ENCODE measurements at regions not wholly inside any gene's neighbourhood (a gene's known extent, or its start where the extent isn't known, plus 50 kb on each side); places are given as distances from the start of the nearest gene placed in this dataset.

DNA sequence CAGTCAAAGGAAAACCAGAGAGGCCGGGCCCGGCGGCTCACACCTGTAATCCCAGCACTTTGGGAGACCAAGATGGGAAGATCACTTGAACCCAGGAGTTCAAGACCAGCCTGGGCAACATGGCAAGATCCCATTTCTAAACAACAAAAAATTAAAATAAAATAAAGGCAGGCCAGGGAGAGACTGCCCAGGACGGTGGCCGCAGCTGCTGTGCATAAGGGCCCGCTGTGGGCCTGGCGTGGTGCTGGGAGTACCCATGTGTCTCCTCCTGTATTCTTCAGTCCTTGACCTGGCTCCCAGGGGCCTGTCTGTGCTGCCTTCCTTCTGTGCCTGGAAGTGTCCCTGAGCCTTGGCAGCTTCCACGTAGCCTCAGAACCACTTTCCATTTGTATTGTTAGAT lies 56.8 kb upstream of the CNOT6 start:
- no peak overlapping the region for H3K4me3 Mint-ChIP-seq
- no peak overlapping the region for H3K27ac ChIP-seq (ENCODE audit: low read depth, low read length)
- no peaks in the 10 kb centered on the region for H3K36me3 Mint-ChIP-seq (ENCODE audit: low read depth)
- H3K9me3 Mint-ChIP-seq, result peaks cover 20% of the 10 kb centered on the region
- no peak overlapping the region for H3K27ac Mint-ChIP-seq
- no peaks in the 10 kb centered on the region for H3K4me1 Mint-ChIP-seq
- WGBS, 2 experiments (ENCODE audit: insufficient coverage in 1 of 2, insufficient read length in 1 of 2), result 87 to 95% methylated on average over 6 to 8 of the region's 8 CpGs
- H3K4me3 ChIP-seq (ENCODE audit: low read length), result no peak overlapping the region
- H3K27me3 Mint-ChIP-seq (ENCODE audit: insufficient read depth), result peaks cover under 1% of the 10 kb centered on the region
- H3K36me3 ChIP-seq (ENCODE audit: control insufficient read depth, insufficient read depth, low read length), result no peaks in the 10 kb centered on the region
- H3K4me1 ChIP-seq (ENCODE audit: control insufficient read depth, insufficient read depth, low read length), result no peaks in the 10 kb centered on the region
- H3K27me3 ChIP-seq (ENCODE audit: control insufficient read depth, insufficient read depth, low read length, poor library complexity, severe bottlenecking), result no peaks in the 10 kb centered on the region
- TF ChIP-seq, protein P1, sequence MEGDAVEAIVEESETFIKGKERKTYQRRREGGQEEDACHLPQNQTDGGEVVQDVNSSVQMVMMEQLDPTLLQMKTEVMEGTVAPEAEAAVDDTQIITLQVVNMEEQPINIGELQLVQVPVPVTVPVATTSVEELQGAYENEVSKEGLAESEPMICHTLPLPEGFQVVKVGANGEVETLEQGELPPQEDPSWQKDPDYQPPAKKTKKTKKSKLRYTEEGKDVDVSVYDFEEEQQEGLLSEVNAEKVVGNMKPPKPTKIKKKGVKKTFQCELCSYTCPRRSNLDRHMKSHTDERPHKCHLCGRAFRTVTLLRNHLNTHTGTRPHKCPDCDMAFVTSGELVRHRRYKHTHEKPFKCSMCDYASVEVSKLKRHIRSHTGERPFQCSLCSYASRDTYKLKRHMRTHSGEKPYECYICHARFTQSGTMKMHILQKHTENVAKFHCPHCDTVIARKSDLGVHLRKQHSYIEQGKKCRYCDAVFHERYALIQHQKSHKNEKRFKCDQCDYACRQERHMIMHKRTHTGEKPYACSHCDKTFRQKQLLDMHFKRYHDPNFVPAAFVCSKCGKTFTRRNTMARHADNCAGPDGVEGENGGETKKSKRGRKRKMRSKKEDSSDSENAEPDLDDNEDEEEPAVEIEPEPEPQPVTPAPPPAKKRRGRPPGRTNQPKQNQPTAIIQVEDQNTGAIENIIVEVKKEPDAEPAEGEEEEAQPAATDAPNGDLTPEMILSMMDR (conservative IDR thresholded peaks at IDR 0.05), result no peak
- DNase-seq, result no peak
- no peaks in the 10 kb centered on the region for H3K9me3 ChIP-seq (ENCODE audit: control insufficient read depth, low read length)
- no peak overlapping the region for H3K9ac ChIP-seq (ENCODE audit: extremely low read depth, low read length, poor library complexity, severe bottlenecking)

DNA sequence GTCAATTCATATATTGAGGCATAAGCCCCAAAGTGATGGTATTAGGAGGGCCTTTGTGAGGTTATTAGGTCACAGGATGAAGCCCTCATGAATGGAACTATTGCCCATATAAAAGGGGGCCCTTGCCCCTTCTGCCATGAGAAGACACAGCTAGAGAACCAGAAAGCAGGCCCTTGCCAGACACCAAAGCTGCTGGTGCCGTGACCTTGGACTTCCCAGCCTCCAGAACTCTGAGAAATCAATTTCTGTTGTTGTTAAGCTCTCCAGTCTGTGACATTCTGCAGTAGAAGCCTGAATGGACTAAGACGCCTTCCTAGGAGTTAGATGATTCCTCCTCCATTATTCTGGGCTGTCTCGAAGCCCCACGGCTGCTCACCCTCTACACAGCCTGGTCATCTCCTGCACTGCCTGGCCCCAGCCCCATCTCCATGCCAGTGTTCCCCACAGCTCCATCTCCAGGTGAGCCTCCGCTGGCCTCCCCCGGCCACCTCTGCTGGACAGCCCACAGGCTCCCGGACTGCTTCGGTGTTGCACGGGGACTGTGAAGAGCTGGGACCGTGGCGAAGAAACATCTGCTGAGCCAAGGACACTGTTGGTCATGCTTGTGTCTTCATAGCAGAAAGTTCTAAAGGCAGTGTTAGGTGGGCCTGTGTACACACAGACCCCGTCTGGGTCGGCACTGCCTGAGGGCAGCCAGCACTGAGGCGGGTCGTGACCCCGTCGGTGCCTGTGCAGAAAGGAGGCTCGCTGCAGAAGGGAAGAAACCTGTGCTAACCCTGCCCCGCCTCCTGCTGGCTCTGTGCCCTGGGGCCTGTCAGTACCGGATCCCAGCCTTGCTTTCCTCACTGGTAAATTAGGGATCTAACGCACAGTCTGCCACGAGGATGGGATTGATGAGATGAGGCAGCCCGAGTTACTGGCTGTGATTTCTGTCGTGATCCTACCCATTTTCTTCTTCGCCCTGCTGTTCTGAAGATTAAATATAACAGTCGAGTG lies 55.1 kb upstream of the CNOT6 start:
- H3K36me3 ChIP-seq (ENCODE audit: control insufficient read depth, insufficient read depth, low read length), result no peaks in the 10 kb centered on the region
- H3K36me3 Mint-ChIP-seq (ENCODE audit: low read depth), result no peaks in the 10 kb centered on the region
- TF ChIP-seq, protein P1 (conservative IDR thresholded peaks at IDR 0.05), result no peak
- no peaks in the 10 kb centered on the region for H3K9me3 ChIP-seq (ENCODE audit: control insufficient read depth, low read length)
- no peaks in the 10 kb centered on the region for H3K27me3 ChIP-seq (ENCODE audit: control insufficient read depth, insufficient read depth, low read length, poor library complexity, severe bottlenecking)
- no peaks in the 10 kb centered on the region for H3K4me1 ChIP-seq (ENCODE audit: control insufficient read depth, insufficient read depth, low read length)
- H3K4me3 Mint-ChIP-seq, result no peak overlapping the region
- peaks cover 2% of the 10 kb centered on the region for H3K27me3 Mint-ChIP-seq (ENCODE audit: insufficient read depth)
- H3K4me1 Mint-ChIP-seq, result no peaks in the 10 kb centered on the region
- DNase-seq, result no peak
- 94% methylated on average over 13 to 26 of the region's 26 CpGs for WGBS, 2 experiments (ENCODE audit: insufficient coverage in 1 of 2, insufficient read length in 1 of 2)
- H3K9ac ChIP-seq (ENCODE audit: extremely low read depth, low read length, poor library complexity, severe bottlenecking), result no peak overlapping the region
- H3K27ac Mint-ChIP-seq, result no peak overlapping the region
- H3K4me3 ChIP-seq (ENCODE audit: low read length), result no peak overlapping the region
- peaks cover 15% of the 10 kb centered on the region for H3K9me3 Mint-ChIP-seq
- no peak overlapping the region for H3K27ac ChIP-seq (ENCODE audit: low read depth, low read length)

DNA sequence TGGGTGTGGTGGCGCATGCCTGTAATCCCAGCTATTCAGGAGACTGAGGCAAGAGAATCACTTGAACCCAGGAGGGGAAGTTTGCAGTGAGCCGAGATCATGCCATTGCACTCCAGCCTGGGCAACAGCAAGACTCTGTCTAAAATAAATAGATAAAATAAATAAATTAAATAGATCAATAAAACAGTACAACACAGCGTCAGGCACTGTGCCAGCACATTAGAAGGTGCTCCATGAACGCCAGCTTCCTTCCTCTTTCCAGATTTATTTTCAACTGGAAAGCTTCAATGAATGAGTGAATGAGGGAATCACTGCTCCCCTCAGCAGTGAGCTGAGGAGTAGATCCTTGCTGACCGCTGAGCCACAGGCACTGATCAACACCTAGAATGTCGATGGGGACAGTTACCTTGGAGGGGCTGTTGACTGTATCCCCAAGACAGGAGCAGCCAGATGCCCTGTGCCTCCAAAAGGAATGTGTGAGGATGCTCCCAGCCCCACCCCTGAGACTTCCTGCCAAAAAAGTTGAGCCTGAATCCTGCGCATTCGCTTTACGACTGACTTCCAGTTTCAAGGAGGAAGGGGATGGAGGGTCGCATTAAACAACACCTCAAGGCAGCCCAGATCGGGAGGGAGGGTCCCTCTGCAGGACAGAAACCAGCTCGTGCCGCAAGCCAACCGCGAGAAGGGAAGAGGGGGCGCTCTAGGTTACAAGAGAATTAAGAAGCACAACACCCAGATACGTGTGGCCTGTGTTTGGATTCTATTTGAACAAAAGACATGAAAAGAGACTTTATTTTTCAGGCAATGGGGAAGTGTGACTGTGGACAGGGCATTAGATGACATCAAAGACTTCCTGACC lies 54.0 kb upstream of the CNOT6 start:
- peaks cover 4% of the 10 kb centered on the region for H3K9me3 ChIP-seq (ENCODE audit: control insufficient read depth, low read length)
- no peaks in the 10 kb centered on the region for H3K36me3 ChIP-seq (ENCODE audit: control insufficient read depth, insufficient read depth, low read length)
- H3K9ac ChIP-seq (ENCODE audit: extremely low read depth, low read length, poor library complexity, severe bottlenecking), result no peak overlapping the region
- DNase-seq, result peak; percentile 78
- H3K27me3 ChIP-seq (ENCODE audit: control insufficient read depth, insufficient read depth, low read length, poor library complexity, severe bottlenecking), result no peaks in the 10 kb centered on the region
- H3K4me1 ChIP-seq (ENCODE audit: control insufficient read depth, insufficient read depth, low read length), result no peaks in the 10 kb centered on the region
- TF ChIP-seq, protein P1 (conservative IDR thresholded peaks at IDR 0.05), result peak; percentile 44
- H3K27me3 Mint-ChIP-seq (ENCODE audit: insufficient read depth), result peaks cover 2% of the 10 kb centered on the region
- H3K27ac Mint-ChIP-seq, result no peak overlapping the region
- no peaks in the 10 kb centered on the region for H3K4me1 Mint-ChIP-seq
- no peak overlapping the region for H3K4me3 ChIP-seq (ENCODE audit: low read length)
- WGBS, 2 experiments (ENCODE audit: insufficient coverage in 1 of 2, insufficient read length in 1 of 2), result 57 to 61% methylated on average over 16 to 17 of the region's 17 CpGs
- H3K9me3 Mint-ChIP-seq, result peaks cover 21% of the 10 kb centered on the region
- H3K36me3 Mint-ChIP-seq (ENCODE audit: low read depth), result no peaks in the 10 kb centered on the region
- no peak overlapping the region for H3K4me3 Mint-ChIP-seq
- no peak overlapping the region for H3K27ac ChIP-seq (ENCODE audit: low read depth, low read length)
